Bronchial epithelial cell (primary cell): ENCODE measurements at regions not wholly inside any gene's neighbourhood (a gene's known extent, or its start where the extent isn't known, plus 50 kb on each side); places are given as distances from the start of the nearest gene placed in this dataset.

ENCODE experiments used
- DNase-seq: peaks from one replicate; pipeline ENCODE4 v3.0.0-alpha.2; 2010; ENCODE audit warnings: low read depth
- FAIRE-seq: peaks from 2 replicates; lab custom pipeline; 2011; peaks lifted over from hg19 to GRCh38; lab: Jason Lieb, UNC
- H3K27me3 ChIP-seq: 2 replicates; pipeline ENCODE4 v1.5.1; 2011; ENCODE audit warnings: low read length; ENCODE audit not compliant: control insufficient read depth, insufficient read depth
- H3K36me3 ChIP-seq: 2 replicates; pipeline ENCODE4 v1.5.1; 2011; ENCODE audit warnings: low read length; ENCODE audit not compliant: control insufficient read depth, insufficient read depth
- H3K4me3 ChIP-seq: 2 replicates; pipeline ENCODE4 v1.5.1; 2011; ENCODE audit warnings: mild to moderate bottlenecking, low read depth, low read length, control low read depth
- CTCF ChIP-seq: IDR thresholded peaks from 2 replicates; pipeline ENCODE4 v1.5.1; 2011; ENCODE audit warnings: mild to moderate bottlenecking, moderate library complexity, low read length, control low read depth, inconsistent platforms; ENCODE audit not compliant: insufficient read depth, severe bottlenecking

- FAIRE-seq (no peak), DNase-seq (no peak)
- Histone ChIP-seq H3K4me3 (no peak overlapping the region), H3K36me3 (no peaks in the 10 kb centered on the region), H3K27me3 (no peaks in the 10 kb centered on the region)
- no peak for TF ChIP-seq CTCF
These were observed 527.9 kb downstream of the DHX35 start for GRCh38 chr20:39489986-39490560.

- no peak for TF ChIP-seq CTCF
- FAIRE-seq (no peak), DNase-seq (no peak)
- H3K27me3 ChIP-seq: no peaks in the 10 kb centered on the region
- H3K4me3 ChIP-seq: no peak overlapping the region
- H3K36me3 ChIP-seq: no peaks in the 10 kb centered on the region
These were observed 518.3 kb downstream of the DHX35 start for GRCh38 chr20:39480276-39481043.

GRCh38 chr20:39479196-39479810, 517.2 kb downstream of the DHX35 start:
- FAIRE-seq (no peak), DNase-seq (no peak)
- TF ChIP-seq CTCF: no peak
- Histone ChIP-seq H3K27me3 (no peaks in the 10 kb centered on the region), H3K4me3 (no peak overlapping the region), H3K36me3 (no peaks in the 10 kb centered on the region)

- no peak overlapping the region for H3K4me3 ChIP-seq
- H3K36me3 ChIP-seq: no peaks in the 10 kb centered on the region
- H3K27me3 ChIP-seq: no peaks in the 10 kb centered on the region
- no peak for DNase-seq
- no peak for TF ChIP-seq CTCF
- FAIRE-seq: no peak
These were observed 512.7 kb downstream of the DHX35 start for GRCh38 chr20:39474879-39475278.

GRCh38 chr20:39473536-39473935, 511.4 kb downstream of the DHX35 start:
- no peak for TF ChIP-seq CTCF
- Histone ChIP-seq H3K27me3 (no peaks in the 10 kb centered on the region), H3K4me3 (no peak overlapping the region), H3K36me3 (no peaks in the 10 kb centered on the region)
- DNase-seq: no peak
- FAIRE-seq: peak; percentile 7
